H1 (cell line): ENCODE measurements at regions not wholly inside any gene's neighbourhood (a gene's known extent, or its start where the extent isn't known, plus 50 kb on each side); places are given as distances from the start of the nearest gene placed in this dataset.

ENCODE experiments used
- ASH2L ChIP-seq: fragments of 200-600, 300-600 bp; sonication (generic); IDR thresholded peaks from one replicate; pipeline ENCODE4 v1.7.1; 2017; ENCODE audit warnings: low read length
- CEBPB ChIP-seq: IDR thresholded peaks from 2 replicates; pipeline ENCODE4 v1.6.1; 2012; ENCODE audit warnings: low read depth, low read length
- EGR1 ChIP-seq: IDR thresholded peaks from 2 replicates; pipeline ENCODE4 v1.6.1; 2011; ENCODE audit warnings: low read depth, low read length, borderline replicate concordance
- EZH2 ChIP-seq: fragments of 200-600 bp; sonication (generic); IDR thresholded peaks from 2 replicates; pipeline ENCODE4 v1.7.1; 2012; ENCODE audit warnings: low read depth, mild to moderate bottlenecking, moderate library complexity, low read length, inconsistent platforms; ENCODE audit not compliant: severe bottlenecking
- GTF2F1 ChIP-seq: IDR thresholded peaks from 2 replicates; pipeline ENCODE4 v1.6.1; 2012; ENCODE audit warnings: low read depth, low read length, improper control_type of control experiment, borderline replicate concordance
- JUND ChIP-seq: IDR thresholded peaks from 2 replicates; pipeline ENCODE4 v1.6.1; 2011; ENCODE audit warnings: mild to moderate bottlenecking, improper control_type of control experiment, low read length
- POLR2AphosphoS5 ChIP-seq: IDR thresholded peaks from 2 replicates; pipeline ENCODE4 v1.6.1; 2011; ENCODE audit warnings: low read depth, low read length
- RFX5 ChIP-seq: IDR thresholded peaks from 2 replicates; pipeline ENCODE4 v1.6.1; 2011; ENCODE audit warnings: low read depth, low read length, improper control_type of control experiment, borderline replicate concordance
- TEAD4 ChIP-seq: IDR thresholded peaks from 2 replicates; pipeline ENCODE4 v1.6.1; 2012; ENCODE audit warnings: low read depth, low read length, inconsistent platforms, mixed read lengths
- TF ChIP-seq, protein P1 (sequence below), 3 experiments: IDR thresholded peaks; 1 replicate in 2 of 3; 2 replicates in 1 of 3; pipeline versions ENCODE4 v1.5.1 to v1.6.1; 2011; ENCODE audit warnings: low read length in 3 of 3, mild to moderate bottlenecking in 3 of 3, inconsistent platforms in 2 of 3, low read depth in 1 of 3, moderate library complexity in 1 of 3; ENCODE audit not compliant: insufficient read depth in 1 of 3; ENCODE audit errors: control extremely low read depth in 1 of 3

GRCh38 chr14:43956741-43957140 is 550.3 kb downstream of the FSCB start:
- no peak for TF ChIP-seq GTF2F1
- TF ChIP-seq, protein P1, sequence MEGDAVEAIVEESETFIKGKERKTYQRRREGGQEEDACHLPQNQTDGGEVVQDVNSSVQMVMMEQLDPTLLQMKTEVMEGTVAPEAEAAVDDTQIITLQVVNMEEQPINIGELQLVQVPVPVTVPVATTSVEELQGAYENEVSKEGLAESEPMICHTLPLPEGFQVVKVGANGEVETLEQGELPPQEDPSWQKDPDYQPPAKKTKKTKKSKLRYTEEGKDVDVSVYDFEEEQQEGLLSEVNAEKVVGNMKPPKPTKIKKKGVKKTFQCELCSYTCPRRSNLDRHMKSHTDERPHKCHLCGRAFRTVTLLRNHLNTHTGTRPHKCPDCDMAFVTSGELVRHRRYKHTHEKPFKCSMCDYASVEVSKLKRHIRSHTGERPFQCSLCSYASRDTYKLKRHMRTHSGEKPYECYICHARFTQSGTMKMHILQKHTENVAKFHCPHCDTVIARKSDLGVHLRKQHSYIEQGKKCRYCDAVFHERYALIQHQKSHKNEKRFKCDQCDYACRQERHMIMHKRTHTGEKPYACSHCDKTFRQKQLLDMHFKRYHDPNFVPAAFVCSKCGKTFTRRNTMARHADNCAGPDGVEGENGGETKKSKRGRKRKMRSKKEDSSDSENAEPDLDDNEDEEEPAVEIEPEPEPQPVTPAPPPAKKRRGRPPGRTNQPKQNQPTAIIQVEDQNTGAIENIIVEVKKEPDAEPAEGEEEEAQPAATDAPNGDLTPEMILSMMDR (IDR thresholded peaks at IDR 0.05; ENCODE audit: control extremely low read depth in 1 of 3, insufficient read depth in 1 of 3, low read depth in 1 of 3, low read length in 3 of 3) = no peak
- no peak for TF ChIP-seq EGR1
- TF ChIP-seq CEBPB = no peak
- no peak for TF ChIP-seq EZH2
- TF ChIP-seq POLR2AphosphoS5 = no peak
- no peak for TF ChIP-seq RFX5
- no peak for TF ChIP-seq TEAD4
- TF ChIP-seq ASH2L = no peak
- no peak for TF ChIP-seq JUND
